Calu3 (cell line): ENCODE measurements at regions not wholly inside any gene's neighbourhood (a gene's known extent, or its start where the extent isn't known, plus 50 kb on each side); places are given as distances from the start of the nearest gene placed in this dataset.
"Not testable (repeated sequence)": the region's sequence is repeated elsewhere in the genome, so short reads cannot be mapped to it uniquely, and the experiment has no call there.

Experiments
- BruUV-seq: library from RNA; stranded (reverse); fragments of 400-500 nt; replicated peaks from 2 replicates; lab custom pipeline; 2021; lab: Mats Ljungman, UMichigan
- CTCF ChIA-PET: fragments of 300-600 bp; sonication (Branson Sonifier 250); formaldehyde crosslinking; loops from one replicate; lab custom pipeline; 2022; ENCODE audit warnings: antibody characterized with exemption; lab: Charles Lee
- DNase-seq: peaks from one replicate; pipeline ENCODE4 v3.0.0; 2022
- H3K27ac Mint-ChIP-seq: one replicate; pipeline ENCODE4 v1.8.0; 2022; ENCODE audit warnings: mixed read lengths; ENCODE audit not compliant: unreplicated experiment
- H3K27me3 Mint-ChIP-seq: one replicate; pipeline ENCODE4 v1.8.0; 2022; ENCODE audit warnings: mixed read lengths; ENCODE audit not compliant: unreplicated experiment
- H3K36me3 Mint-ChIP-seq: one replicate; pipeline ENCODE4 v1.8.0; 2022; ENCODE audit warnings: mild to moderate bottlenecking, moderate library complexity, mixed read lengths; ENCODE audit not compliant: insufficient read depth, unreplicated experiment
- H3K4me1 Mint-ChIP-seq: one replicate; pipeline ENCODE4 v1.8.0; 2022; ENCODE audit warnings: mild to moderate bottlenecking, low read depth, mixed read lengths; ENCODE audit not compliant: unreplicated experiment
- H3K4me3 Mint-ChIP-seq: one replicate; pipeline ENCODE4 v1.8.0; 2022; ENCODE audit warnings: mild to moderate bottlenecking, low read depth, moderate library complexity, mixed read lengths; ENCODE audit not compliant: unreplicated experiment
- H3K9me3 Mint-ChIP-seq: one replicate; pipeline ENCODE4 v1.8.0; 2022; ENCODE audit warnings: low read depth, mixed read lengths; ENCODE audit not compliant: unreplicated experiment
- CTCF ChIP-seq: fragments of 200-600 bp; IDR thresholded peaks from one replicate; pipeline ENCODE4 v1.8.0; 2022; ENCODE audit warnings: antibody characterized with exemption; ENCODE audit not compliant: unreplicated experiment
- intact Hi-C: fragments of 100-400 bp; cut with micrococcal nuclease; formaldehyde crosslinking; loops from one replicate; pipeline ENCODE4 v1.10.0; 2022; ENCODE audit not compliant: unreplicated experiment

GRCh38 chr3:182644790-182645433 is 148.4 kb upstream of the ATP11B start:
- TF ChIP-seq CTCF = no peak
- DNase-seq = no peak
- Mint-ChIP-seq H3K27ac (no peak overlapping the region), H3K4me1 (no peaks in the 10 kb centered on the region), H3K4me3 (no peak overlapping the region), H3K27me3 (no peaks in the 10 kb centered on the region), H3K36me3 (no peaks in the 10 kb centered on the region), H3K9me3 (peaks cover 4% of the 10 kb centered on the region)
- CTCF ChIA-PET = interaction anchor here (0.6 to 1.1 kb wide), 2 partner anchors 18 to 692 kb away, joined by 3 read pairs; no protein-coding TSS in a partner anchor
- intact Hi-C loops = no loop called here
- BruUV-seq = no TSS peak

- H3K4me3 Mint-ChIP-seq = no peak overlapping the region
- TF ChIP-seq CTCF = no peak
- DNase-seq = no peak
- H3K36me3 Mint-ChIP-seq = no peaks in the 10 kb centered on the region
- CTCF ChIA-PET = no interaction called here
- H3K9me3 Mint-ChIP-seq = no peaks in the 10 kb centered on the region
- intact Hi-C loops = no loop called here
- H3K4me1 Mint-ChIP-seq = no peaks in the 10 kb centered on the region
- H3K27me3 Mint-ChIP-seq = no peaks in the 10 kb centered on the region
- no TSS peak for BruUV-seq
- H3K27ac Mint-ChIP-seq = no peak overlapping the region
Observed at GRCh38 chr3:182650568-182651128, 142.7 kb upstream of the ATP11B start.

- TF ChIP-seq CTCF = no peak
- Mint-ChIP-seq H3K27me3 (peaks cover 2% of the 10 kb centered on the region), H3K4me3 (no peak overlapping the region), H3K27ac (no peak overlapping the region), H3K4me1 (no peaks in the 10 kb centered on the region), H3K9me3 (no peaks in the 10 kb centered on the region), H3K36me3 (no peaks in the 10 kb centered on the region)
- DNase-seq = no peak
- no TSS peak for BruUV-seq
- CTCF ChIA-PET = no interaction called here
- intact Hi-C loops = no loop called here
Observed at GRCh38 chr3:182651461-182651860, 141.8 kb upstream of the ATP11B start.

GRCh38 chr3:182653065-182653464 is 140.2 kb upstream of the ATP11B start:
- CTCF ChIA-PET, H3K36me3 Mint-ChIP-seq, H3K27ac Mint-ChIP-seq, H3K4me1 Mint-ChIP-seq, H3K9me3 Mint-ChIP-seq, DNase-seq, H3K4me3 Mint-ChIP-seq, intact Hi-C loops, BruUV-seq: not testable (repeated sequence)
- peaks cover 11% of the 10 kb centered on the region for H3K27me3 Mint-ChIP-seq

GRCh38 chr3:182668541-182668940 is 124.8 kb upstream of the ATP11B start:
- Mint-ChIP-seq H3K4me3 (no peak overlapping the region), H3K9me3 (peaks cover 4% of the 10 kb centered on the region), H3K27me3 (peaks cover 34% of the 10 kb centered on the region), H3K27ac (no peak overlapping the region), H3K4me1 (no peaks in the 10 kb centered on the region), H3K36me3 (no peaks in the 10 kb centered on the region)
- TF ChIP-seq CTCF = no peak
- no peak for DNase-seq
- no TSS peak for BruUV-seq
- CTCF ChIA-PET = no interaction called here
- intact Hi-C loops = no loop called here
